CD14-positive monocyte (primary cell): ENCODE measurements at regions not wholly inside any gene's neighbourhood (a gene's known extent, or its start where the extent isn't known, plus 50 kb on each side); places are given as distances from the start of the nearest gene placed in this dataset.

Source experiments
- DNase-seq, 3 donors: peaks; one replicate each; pipeline ENCODE4 v3.0.0-alpha.2; 2011 to 2022
- H2AFZ ChIP-seq: 2 replicates; pipeline ENCODE4 v1.6.0; 2012; ENCODE audit warnings: mild to moderate bottlenecking, low read depth, low read length, inconsistent platforms; ENCODE audit not compliant: insufficient read depth, poor library complexity, severe bottlenecking
- H3K27ac ChIP-seq, 2 donors: 1 replicate in 1 of 2; 2 replicates in 1 of 2; pipeline ENCODE4 v1.5.1; 2012 to 2013; ENCODE audit warnings: low read length in 2 of 2, control low read depth in 1 of 2, inconsistent platforms in 1 of 2, low read depth in 1 of 2, mild to moderate bottlenecking in 1 of 2
- H3K27me3 ChIP-seq, 2 donors: one replicate each; pipeline versions ENCODE4 v1.6.0 to v1.6.1; 2011 to 2013; ENCODE audit warnings: low read length in 2 of 2; ENCODE audit not compliant: control insufficient read depth in 2 of 2, insufficient read depth in 2 of 2
- H3K36me3 ChIP-seq, 2 donors: replicated peaks in 1 of 2; 1 replicate in 1 of 2; 2 replicates in 1 of 2; pipeline versions ENCODE4 v1.5.1 to v1.6.1; 2012 to 2013; ENCODE audit warnings: low read length in 2 of 2, control low read depth in 1 of 2, inconsistent platforms in 1 of 2, mild to moderate bottlenecking in 1 of 2; ENCODE audit not compliant: insufficient read depth in 2 of 2, control insufficient read depth in 1 of 2
- H3K4me1 ChIP-seq, 2 donors: 1 replicate in 1 of 2; 2 replicates in 1 of 2; pipeline versions ENCODE4 v1.5.1 to v1.6.1; 2012 to 2013; ENCODE audit warnings: low read length in 2 of 2, control low read depth in 1 of 2, inconsistent platforms in 1 of 2, mild to moderate bottlenecking in 1 of 2, moderate library complexity in 1 of 2; ENCODE audit not compliant: insufficient read depth in 2 of 2, control insufficient read depth in 1 of 2
- H3K4me2 ChIP-seq: replicated peaks from 2 replicates; pipeline ENCODE3; 2012; ENCODE audit warnings: low read length, moderate library complexity, mild to moderate bottlenecking; ENCODE audit not compliant: poor library complexity, severe bottlenecking; ENCODE audit errors: extremely low read depth
- H3K4me3 ChIP-seq, 3 experiments: fragments of 200-600 bp in 1 of 3; sonication (generic) in 1 of 3; replicated peaks in 1 of 3; 1 replicate in 2 of 3; 2 replicates in 1 of 3; pipeline ENCODE4 v1.5.1; 2011 to 2013; ENCODE audit warnings: low read length in 3 of 3, mild to moderate bottlenecking in 3 of 3, control low read depth in 2 of 3, low read depth in 2 of 3, inconsistent platforms in 1 of 3, moderate library complexity in 1 of 3
- H3K79me2 ChIP-seq: 2 replicates; pipeline ENCODE4 v1.6.0; 2012; ENCODE audit warnings: mild to moderate bottlenecking, control low read depth, inconsistent platforms, low read length, moderate library complexity; ENCODE audit not compliant: insufficient read depth
- H3K9ac ChIP-seq: 2 replicates; pipeline ENCODE4 v1.6.0; 2017; ENCODE audit warnings: low read length, mild to moderate bottlenecking; ENCODE audit not compliant: insufficient read depth, poor library complexity, severe bottlenecking
- H3K9me3 ChIP-seq, 2 donors: replicated peaks in 1 of 2; 1 replicate in 1 of 2; 2 replicates in 1 of 2; pipeline versions ENCODE4 v1.5.1 to v1.6.1; 2012 to 2013; ENCODE audit warnings: low read length in 2 of 2, control low read depth in 1 of 2; ENCODE audit not compliant: control insufficient read depth in 1 of 2, insufficient read depth in 1 of 2
- H4K20me1 ChIP-seq: 2 replicates; pipeline ENCODE4 v1.6.0; 2012; ENCODE audit warnings: mild to moderate bottlenecking, low read length, control low read depth, moderate library complexity; ENCODE audit not compliant: insufficient read depth
- H3K27ac Mint-ChIP-seq, 7 donors: one replicate each; pipeline ENCODE4 v1.8.0; 2020; ENCODE audit warnings: mild to moderate bottlenecking in 7 of 7, mixed read lengths in 7 of 7, moderate library complexity in 6 of 7, inconsistent platforms in 2 of 7
- H3K27me3 Mint-ChIP-seq, 3 donors: one replicate each; pipeline ENCODE4 v1.8.0; 2021 to 2022; ENCODE audit warnings: low read depth in 3 of 3, mild to moderate bottlenecking in 3 of 3, mixed read lengths in 3 of 3, moderate library complexity in 3 of 3, inconsistent platforms in 1 of 3
- H3K36me3 Mint-ChIP-seq, 2 donors: one replicate each; pipeline ENCODE4 v1.8.0; 2020; ENCODE audit warnings: mixed read lengths in 2 of 2, inconsistent platforms in 1 of 2, mild to moderate bottlenecking in 1 of 2
- H3K4me1 Mint-ChIP-seq: one replicate; pipeline ENCODE4 v1.8.0; 2020; ENCODE audit warnings: mild to moderate bottlenecking, mixed read lengths
- H3K4me3 Mint-ChIP-seq, 2 donors: one replicate each; pipeline ENCODE4 v1.8.0; 2020; ENCODE audit warnings: mild to moderate bottlenecking in 2 of 2, mixed read lengths in 2 of 2, moderate library complexity in 1 of 2
- H3K9me3 Mint-ChIP-seq, 7 donors: one replicate each; pipeline ENCODE4 v1.8.0; 2020 to 2022; ENCODE audit warnings: mixed read lengths in 7 of 7, mild to moderate bottlenecking in 6 of 7, moderate library complexity in 6 of 7, inconsistent platforms in 2 of 7
- WGBS: methylation state at CpG from one replicate; pipeline ENCODE4 v1.1.5; 2013; ENCODE audit warnings: missing lambda C conversion rate; ENCODE audit not compliant: insufficient coverage; 5-methylcytosine and 5-hydroxymethylcytosine counted together
- intact Hi-C, 2 donors: fragments of 100-400 bp; cut with micrococcal nuclease; formaldehyde crosslinking; loops; one replicate each; pipeline versions ENCODE4 v1.15.0 to v1.15.1; 2023
- TF ChIP-seq, protein P1 (sequence below): fragments of 200-600 bp; IDR thresholded peaks from one replicate; pipeline ENCODE4 v1.8.0; 2022; ENCODE audit warnings: antibody characterized with exemption, mild to moderate bottlenecking

- H4K20me1 ChIP-seq: no peaks in the 10 kb centered on the region
- no peak for DNase-seq
- intact Hi-C loops: no loop called here
- TF ChIP-seq, protein P1, sequence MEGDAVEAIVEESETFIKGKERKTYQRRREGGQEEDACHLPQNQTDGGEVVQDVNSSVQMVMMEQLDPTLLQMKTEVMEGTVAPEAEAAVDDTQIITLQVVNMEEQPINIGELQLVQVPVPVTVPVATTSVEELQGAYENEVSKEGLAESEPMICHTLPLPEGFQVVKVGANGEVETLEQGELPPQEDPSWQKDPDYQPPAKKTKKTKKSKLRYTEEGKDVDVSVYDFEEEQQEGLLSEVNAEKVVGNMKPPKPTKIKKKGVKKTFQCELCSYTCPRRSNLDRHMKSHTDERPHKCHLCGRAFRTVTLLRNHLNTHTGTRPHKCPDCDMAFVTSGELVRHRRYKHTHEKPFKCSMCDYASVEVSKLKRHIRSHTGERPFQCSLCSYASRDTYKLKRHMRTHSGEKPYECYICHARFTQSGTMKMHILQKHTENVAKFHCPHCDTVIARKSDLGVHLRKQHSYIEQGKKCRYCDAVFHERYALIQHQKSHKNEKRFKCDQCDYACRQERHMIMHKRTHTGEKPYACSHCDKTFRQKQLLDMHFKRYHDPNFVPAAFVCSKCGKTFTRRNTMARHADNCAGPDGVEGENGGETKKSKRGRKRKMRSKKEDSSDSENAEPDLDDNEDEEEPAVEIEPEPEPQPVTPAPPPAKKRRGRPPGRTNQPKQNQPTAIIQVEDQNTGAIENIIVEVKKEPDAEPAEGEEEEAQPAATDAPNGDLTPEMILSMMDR: no peak
- peaks cover 9 to 15% of the 10 kb centered on the region in 2 donors for H3K9me3 ChIP-seq
- H3K27me3 Mint-ChIP-seq: peaks cover 2 to 6% (median 5%) of the 10 kb centered on the region in 3 donors
- no peak overlapping the region for H3K4me3 Mint-ChIP-seq
- H3K4me3 ChIP-seq: no peak overlapping the region
- H3K9ac ChIP-seq: no peak overlapping the region
- H3K4me1 Mint-ChIP-seq: no peaks in the 10 kb centered on the region
- no peaks in the 10 kb centered on the region for H3K79me2 ChIP-seq
- H3K36me3 Mint-ChIP-seq: no peaks in the 10 kb centered on the region
- H3K27me3 ChIP-seq: no peaks in the 10 kb centered on the region
- no peaks in the 10 kb centered on the region for H3K36me3 ChIP-seq
- H3K4me1 ChIP-seq: no peaks in the 10 kb centered on the region
- WGBS: no CpG with 5 or more reads among the region's 3 CpGs
- peaks cover 17 to 32% (median 26%) of the 10 kb centered on the region in 7 donors for H3K9me3 Mint-ChIP-seq
- H3K4me2 ChIP-seq: no peak overlapping the region
- no peak overlapping the region for H3K27ac ChIP-seq
- no peak overlapping the region for H2AFZ ChIP-seq
- no peak overlapping the region for H3K27ac Mint-ChIP-seq
These were observed 795.1 kb upstream of the ZEB2 start for GRCh38 chr2:145315053-145315452.

DNA sequence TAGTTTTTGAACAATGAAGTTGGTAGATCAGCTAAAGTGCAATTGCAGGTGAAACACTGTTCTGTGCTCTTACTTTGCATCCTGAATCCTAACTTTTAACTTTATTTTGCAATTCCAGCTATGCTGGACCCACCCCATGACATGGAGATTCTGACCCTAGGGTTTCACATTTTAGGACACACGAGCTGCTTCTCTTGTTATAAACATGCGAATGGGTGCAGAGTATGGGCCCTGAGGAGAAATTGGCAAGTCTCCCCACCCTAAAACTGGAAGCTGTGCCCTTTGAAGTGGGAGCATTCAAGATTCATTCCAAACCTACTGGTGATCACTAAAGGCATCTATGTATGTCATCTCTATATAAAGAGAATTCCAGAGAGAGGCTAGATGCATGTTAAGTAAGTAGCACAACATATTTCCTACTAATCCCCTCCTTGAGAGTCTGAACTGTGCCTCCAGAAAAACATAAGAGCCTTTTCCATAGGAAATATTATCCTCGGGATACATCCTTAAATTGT, 794.3 kb upstream of the ZEB2 start:
- Mint-ChIP-seq H3K4me3 (no peak overlapping the region), H3K27ac (no peak overlapping the region), H3K9me3 (peaks cover 17 to 34% (median 28%) of the 10 kb centered on the region in 7 donors), H3K4me1 (no peaks in the 10 kb centered on the region), H3K36me3 (no peaks in the 10 kb centered on the region), H3K27me3 (peaks cover 2 to 5% (median 4%) of the 10 kb centered on the region in 3 donors)
- no peak for DNase-seq
- no peak overlapping the region for H2AFZ ChIP-seq
- H3K4me2 ChIP-seq: no peak overlapping the region
- no peak overlapping the region for H3K9ac ChIP-seq
- H3K4me1 ChIP-seq: no peaks in the 10 kb centered on the region
- H4K20me1 ChIP-seq: no peaks in the 10 kb centered on the region
- WGBS: no CpG with 5 or more reads among the region's 3 CpGs
- no peak overlapping the region for H3K4me3 ChIP-seq
- peaks cover 9 to 16% of the 10 kb centered on the region in 2 donors for H3K9me3 ChIP-seq
- TF ChIP-seq, protein P1: no peak
- H3K36me3 ChIP-seq: no peaks in the 10 kb centered on the region
- intact Hi-C loops: no loop called here
- no peak overlapping the region for H3K27ac ChIP-seq
- no peaks in the 10 kb centered on the region for H3K27me3 ChIP-seq
- H3K79me2 ChIP-seq: no peaks in the 10 kb centered on the region
